GM19467 (cell line): ENCODE measurements at regions not wholly inside any gene's neighbourhood (a gene's known extent, or its start where the extent isn't known, plus 50 kb on each side); places are given as distances from the start of the nearest gene placed in this dataset.

Experiments
- ATAC-seq: cut with Tn5 transposase; IDR thresholded peaks from one replicate; pipeline ENCODE4 v1.9.1; 2021; ENCODE audit warnings: mild to moderate bottlenecking, moderate library complexity; ENCODE audit not compliant: unreplicated experiment

GRCh38 chr6:67292169-67292568 is 1342.9 kb upstream of the ADGRB3 start:
- ATAC-seq, result no peak

DNA sequence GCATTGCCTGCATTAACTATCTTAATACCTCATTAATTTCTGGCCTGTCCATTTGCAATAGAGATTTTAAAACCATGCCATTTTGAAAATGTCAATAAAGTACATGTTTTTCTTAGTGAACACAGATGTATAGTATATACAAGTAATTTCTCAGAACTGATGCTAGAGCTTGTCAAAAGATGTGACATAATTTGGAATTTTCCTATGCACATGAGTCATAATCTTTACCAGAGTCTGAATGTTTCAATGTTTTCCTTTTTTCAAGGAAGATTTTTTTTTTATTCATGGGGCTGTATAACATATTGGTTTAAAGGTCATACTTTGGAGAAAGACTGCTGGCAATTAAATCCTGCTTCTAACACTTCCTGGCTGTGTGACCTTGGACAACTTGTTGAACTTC is 1347.5 kb upstream of the ADGRB3 start:
- no peak for ATAC-seq

DNA sequence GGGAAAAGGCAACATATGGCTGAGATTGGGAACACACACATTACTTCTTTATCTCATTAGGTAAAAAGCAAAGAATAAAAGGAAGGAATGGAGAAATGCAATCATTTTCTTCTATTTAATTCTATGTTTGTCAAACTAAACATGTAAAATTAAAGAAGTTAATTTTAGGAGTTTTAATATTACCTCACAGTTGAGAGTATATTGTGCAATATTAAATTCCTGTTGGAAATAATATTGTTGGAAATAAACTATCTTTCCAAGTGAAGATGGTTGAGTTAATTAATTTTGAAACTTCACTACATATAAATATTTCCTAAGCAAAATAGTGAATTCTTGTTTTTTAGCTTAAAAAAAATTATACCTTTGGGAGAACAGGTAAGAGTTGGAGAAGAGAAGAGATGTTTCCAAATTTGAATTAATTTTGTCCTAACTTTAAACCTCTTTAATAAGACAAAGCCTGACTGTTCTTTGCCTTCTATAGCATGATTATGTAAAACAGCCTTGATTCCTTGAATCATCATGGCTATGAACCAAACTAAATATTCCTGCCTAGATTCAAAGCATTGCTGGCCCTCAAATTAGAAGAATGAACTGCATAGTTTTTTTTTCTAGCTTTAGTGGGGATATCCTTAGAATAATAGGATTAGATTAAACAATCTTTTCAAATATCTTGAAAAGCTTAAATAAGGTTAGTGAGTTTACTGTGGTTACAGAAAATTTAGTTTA is 1349.1 kb upstream of the ADGRB3 start:
- no peak for ATAC-seq

DNA sequence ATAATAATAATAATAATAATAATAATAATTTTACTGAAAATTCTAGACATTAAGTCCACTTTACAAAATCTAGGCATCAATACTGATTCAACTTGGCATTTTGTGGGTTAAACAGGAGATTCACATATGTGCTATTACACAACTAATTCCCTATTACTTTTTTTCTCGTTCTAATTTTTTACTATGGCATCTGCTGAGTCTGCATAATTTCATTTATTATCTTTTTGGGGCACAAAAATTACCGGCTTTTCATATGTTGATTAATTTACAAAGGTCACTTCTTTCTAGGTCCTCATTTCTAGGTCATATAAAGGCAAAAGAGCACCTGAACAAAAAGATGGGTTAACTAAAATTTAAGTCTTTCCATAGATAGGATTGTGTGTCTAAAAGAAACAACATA is 1357.8 kb upstream of the ADGRB3 start:
- no peak for ATAC-seq

DNA sequence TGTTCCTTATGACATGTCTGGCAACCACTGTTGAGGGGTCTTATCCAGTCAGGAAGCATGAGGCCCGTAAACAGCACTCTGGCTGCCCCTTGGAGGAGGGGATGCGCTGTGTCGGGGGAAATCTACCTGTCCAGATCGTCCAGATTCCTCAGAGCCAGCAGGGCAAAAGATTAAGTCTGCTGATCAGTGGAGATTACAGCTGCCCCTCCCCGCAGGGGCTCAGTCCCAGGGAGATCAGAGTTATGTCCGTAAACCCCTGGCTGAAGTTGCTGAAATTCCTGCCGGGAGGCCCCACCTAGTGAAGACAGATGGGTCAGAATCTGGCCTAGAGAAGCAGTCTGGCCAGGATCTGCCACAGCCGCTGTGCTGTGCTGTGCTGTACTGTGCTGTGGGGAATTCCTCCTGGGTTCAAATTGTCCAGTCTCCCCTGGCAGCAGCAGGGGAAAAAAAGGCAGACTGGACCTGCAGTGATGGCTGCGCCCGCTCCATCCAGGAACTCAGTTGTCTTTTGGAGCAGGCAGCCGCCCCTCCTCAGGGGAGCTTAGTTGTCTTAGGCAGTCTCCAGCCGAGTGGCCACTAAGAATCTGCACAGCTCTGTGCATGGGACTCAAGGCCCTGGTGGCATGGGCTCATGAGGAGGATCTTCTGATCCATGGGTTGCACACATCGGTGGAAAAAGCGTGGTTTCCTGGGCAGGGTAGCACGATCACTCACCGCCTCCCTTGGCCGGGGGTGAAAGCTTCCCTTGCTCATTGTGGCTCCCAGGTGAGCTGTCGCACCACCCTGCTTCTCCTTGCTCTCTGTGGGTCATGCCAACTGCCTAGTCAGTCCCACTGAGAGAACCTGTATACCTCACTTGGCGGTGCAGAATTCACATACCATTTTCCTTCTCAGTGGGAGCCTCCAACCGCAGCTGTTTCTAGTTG is 1368.8 kb upstream of the ADGRB3 start:
- no peak for ATAC-seq

- no peak for ATAC-seq
Observed at GRCh38 chr6:67252663-67253062, 1382.4 kb upstream of the ADGRB3 start.

DNA sequence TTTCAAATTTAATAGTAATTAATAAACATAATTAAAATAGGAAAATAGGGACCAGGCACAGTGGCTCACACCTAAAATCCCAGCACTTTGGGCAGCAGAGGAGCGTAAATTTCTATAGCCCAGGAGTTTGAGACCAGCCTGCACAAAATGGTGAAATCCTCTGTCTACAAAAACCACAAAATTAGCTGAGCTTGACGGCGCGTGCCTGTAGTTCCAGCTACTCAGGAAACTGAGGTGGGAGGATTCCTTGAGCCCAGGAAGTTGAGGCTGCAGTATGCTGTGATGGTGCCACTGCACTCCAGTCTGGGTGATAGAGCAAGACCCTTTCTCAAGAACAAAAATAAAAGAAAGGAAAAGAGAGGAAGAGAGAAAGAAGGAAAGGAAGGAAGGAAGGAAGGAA is 1387.0 kb upstream of the ADGRB3 start:
- ATAC-seq, result no peak

- ATAC-seq, result no peak
Observed at GRCh38 chr6:67244037-67244436, 1391.0 kb upstream of the ADGRB3 start.

GRCh38 chr6:67237277-67237676 is 1397.8 kb upstream of the ADGRB3 start:
- no peak for ATAC-seq

DNA sequence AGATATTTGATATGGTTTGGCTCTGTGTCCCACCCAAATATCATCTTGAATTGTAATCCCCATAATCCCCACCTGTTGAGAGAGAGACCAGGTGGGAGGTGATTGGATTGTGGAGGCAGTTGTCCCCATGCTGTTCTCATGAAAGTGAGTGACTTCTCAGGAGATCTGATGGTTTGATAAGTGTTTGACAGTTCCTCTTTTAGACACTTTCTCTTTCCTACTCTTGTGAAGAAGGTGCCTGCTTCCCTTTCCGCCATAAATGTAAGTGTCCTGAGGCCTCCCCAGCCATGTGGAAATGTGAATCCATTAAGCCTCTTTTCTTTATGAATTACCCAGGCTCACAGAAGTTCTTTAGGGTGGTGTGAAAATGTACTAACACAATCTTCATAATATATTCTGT is 1404.0 kb upstream of the ADGRB3 start:
- no peak for ATAC-seq

DNA sequence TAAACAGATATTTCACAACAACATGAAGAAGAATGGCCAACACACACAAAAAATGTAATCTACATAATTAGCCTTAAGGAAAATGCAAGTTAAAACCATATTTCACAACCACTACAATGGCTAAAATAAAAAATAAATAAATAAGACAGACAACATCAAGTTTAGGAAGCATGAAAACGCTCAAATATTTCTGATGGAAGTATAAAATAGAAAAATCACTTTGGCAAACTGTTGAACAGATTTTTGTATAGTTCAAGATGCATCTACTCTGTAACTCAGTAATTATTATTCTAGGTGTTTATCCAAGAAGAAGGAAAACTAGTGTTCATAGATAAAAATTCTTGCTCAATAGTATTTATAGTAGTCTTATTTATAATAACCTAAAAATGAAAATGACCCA is 1410.1 kb upstream of the ADGRB3 start:
- no peak for ATAC-seq

DNA sequence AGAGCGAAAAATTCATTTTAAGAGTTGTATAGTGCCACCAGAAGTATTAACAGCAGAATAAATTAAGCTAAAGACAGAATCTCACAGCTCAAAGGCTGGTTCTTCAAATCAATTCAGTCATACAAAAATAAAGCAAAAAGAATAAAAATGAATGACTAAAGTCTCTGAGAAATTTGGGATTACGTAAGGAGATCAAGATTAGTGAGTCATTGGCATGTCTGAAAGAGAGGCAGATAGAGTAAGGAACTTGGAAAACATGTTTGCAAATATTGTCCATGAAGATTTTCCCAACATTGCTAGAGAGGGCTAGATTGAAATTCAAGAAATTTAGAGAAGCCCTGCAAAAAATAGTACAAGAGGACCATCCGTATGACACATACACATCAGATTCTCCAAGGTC is 1413.9 kb upstream of the ADGRB3 start:
- no peak for ATAC-seq

DNA sequence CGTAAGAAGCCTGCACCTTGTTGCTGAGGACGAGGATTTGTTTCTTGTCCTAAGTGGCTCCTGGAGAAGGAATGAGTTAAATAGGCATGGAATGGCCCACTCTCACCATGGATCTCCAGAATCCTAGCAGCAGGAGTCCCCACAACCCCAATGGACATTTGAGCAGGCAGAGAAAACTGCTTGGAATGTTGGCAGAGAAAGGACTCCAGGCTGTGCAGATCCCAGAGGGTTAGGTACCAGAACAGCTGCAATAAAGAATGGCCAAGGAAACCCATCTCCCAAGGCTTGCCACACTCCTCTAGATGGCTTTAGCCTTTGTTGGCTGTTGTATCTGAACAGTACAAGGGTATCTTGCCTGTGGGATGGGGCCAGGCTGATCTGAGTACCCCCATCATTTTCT is 1415.7 kb upstream of the ADGRB3 start:
- no peak for ATAC-seq

DNA sequence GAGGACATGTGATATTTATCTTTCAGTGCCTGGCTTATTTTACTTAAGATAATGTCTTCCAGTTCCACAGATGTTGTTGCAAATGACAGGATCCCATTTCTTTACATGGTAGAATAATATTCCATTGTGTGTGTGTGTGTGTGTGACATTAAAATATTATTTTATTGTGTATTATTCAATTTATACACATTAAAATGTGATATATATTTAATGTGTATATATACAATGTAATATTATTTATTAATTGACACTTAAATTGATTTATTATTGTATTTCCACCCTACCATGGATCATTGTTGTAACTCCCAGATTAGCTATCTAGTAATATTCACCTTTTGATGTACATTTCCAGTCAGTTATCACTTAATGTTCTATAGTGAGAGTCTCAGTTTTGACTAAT is 1422.5 kb upstream of the ADGRB3 start:
- ATAC-seq, result no peak

DNA sequence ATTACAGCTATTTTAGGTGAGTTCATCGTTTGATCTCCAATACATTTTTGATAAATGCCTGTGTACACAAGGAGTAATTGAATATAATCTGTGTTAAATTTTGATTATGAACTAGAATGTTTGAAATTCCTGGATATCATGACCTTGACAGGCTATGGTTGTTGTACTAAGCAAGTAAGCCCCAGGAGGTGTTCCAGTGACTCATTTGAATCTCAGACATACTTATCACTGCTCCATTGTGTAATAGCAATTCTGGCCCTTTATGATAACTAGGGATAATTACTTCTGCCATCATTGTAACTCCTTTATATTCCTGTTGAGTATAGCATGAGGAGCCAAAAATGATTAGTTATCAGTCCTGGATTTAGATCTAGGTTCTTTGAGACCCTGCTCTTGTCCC is 1424.6 kb upstream of the ADGRB3 start:
- ATAC-seq, result no peak

DNA sequence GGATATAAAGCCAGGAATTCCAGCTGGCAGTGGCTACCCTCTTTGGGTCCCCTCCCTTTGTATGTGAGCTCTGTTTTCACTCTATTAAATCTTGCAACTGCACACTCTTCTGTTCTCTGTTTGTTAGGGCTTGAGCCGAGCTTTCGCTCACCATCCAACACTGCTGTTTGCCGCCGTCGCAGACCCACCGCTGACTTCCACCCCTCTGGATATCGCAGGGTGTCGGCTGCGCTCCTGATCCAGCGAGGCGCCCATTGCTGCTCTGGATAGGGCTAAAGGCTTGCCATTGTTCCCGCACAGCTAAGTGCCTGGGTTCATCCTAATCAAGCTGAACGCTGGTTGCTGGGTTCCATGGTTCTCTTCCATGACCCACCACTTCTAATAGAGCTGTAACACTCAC is 1433.5 kb upstream of the ADGRB3 start:
- ATAC-seq, result no peak

DNA sequence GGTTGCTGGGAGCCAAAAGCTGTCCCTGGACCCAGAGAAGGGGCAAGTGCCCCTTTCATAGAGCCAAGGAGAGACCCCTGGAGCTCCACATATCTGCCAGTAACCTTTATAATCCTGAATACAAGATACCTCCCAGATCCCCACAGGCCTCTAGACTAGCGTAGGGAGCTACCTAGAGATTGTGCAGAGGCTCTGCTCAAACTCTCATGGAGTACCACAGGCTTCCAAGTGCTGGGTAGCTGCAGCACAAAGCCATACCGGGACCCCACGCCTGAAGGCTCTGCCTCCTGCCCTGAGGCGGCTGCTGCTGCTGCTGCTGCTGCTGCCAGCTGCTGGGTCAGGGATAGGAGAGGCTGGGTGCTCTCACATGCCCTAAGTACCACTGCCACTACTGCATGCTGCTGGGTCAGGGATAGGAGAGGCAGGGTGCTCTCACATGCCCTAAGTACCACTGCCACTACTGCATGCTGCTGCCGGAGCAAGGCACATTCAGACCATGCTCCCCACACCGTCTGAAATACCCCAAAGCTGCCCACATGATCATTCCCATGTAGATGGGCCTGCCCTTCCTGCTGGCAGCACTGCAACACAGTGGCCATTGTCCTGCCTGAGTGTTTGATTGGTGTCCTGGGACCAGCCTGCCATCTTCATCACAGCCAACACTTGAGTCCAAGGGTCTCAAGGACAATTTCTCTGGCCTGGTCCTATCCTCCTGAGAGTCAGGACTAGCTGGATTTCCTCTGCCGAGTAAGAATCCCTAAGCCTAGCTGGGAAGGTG is 1434.3 kb upstream of the ADGRB3 start:
- ATAC-seq, result no peak

DNA sequence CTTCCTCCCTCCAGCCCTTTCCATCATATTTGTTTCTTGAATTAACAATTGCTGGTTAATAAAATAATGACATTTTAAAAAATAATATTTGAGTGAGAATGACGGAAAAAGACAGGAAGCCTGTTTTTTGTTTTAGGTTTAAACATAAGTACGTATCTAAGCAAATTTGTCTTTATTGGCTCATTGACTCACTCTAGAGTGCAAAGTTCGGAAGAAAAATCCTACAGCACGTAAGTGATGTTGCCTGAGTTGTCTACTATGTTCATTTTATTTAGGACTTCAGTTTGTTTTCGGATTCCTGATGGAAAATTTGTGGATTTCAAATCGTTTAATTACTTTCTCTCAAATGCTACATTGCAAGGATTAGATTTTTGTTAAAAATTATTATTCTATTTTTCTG is 1435.7 kb upstream of the ADGRB3 start:
- ATAC-seq, result no peak

GRCh38 chr6:67190733-67191132 is 1444.3 kb upstream of the ADGRB3 start:
- ATAC-seq, result no peak

- no peak for ATAC-seq
Observed at GRCh38 chr6:67184405-67184804, 1450.7 kb upstream of the ADGRB3 start.

DNA sequence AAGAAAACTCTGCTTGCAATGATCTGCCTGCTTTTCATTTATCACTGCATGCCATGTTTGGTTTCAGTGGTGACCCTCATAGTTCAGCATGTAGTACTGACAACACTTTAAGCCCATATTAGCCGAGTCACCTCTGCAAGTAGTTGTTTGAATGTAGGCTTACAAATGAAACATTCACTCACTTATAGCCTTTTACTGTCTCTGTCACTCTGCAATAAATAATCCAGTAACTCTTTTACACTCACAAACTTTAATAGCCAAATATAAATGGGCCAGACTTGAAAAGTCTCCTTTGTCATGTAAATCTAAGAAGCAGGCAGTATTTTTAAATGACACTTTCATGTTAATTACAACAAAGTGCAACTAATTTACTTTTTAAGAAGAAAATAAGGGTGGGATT is 1460.0 kb upstream of the ADGRB3 start:
- ATAC-seq, result no peak

DNA sequence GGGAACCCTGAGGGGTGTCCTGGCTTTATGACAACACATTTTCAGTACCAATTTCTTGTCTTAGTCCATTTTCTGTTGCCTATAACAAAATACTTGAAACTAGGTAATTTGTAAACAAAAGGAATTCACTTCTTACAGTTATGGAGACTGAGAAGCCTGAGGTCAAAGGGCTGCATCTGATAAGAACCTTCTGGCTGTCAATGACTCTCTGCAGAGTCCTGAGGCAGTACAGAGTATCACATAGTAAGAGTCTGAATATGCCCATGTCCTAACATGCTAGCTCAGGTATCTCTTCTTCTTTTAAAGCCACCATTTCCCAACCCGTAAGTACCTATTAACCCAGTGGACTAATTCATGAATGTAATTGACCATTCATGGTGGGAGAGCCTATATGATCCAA is 1458.6 kb upstream of the EYS start:
- no peak for ATAC-seq
